H9 (cell line): ENCODE measurements at regions not wholly inside any gene's neighbourhood (a gene's known extent, or its start where the extent isn't known, plus 50 kb on each side); places are given as distances from the start of the nearest gene placed in this dataset.

Experiments used
- DNase-seq: peaks from one replicate; pipeline ENCODE4 v3.0.0-alpha.2; 2017
- H2AFZ ChIP-seq: one replicate; pipeline ENCODE4 v1.6.1; 2013; ENCODE audit warnings: mild to moderate bottlenecking, low read length, control low read depth, moderate library complexity
- H2AK5ac ChIP-seq: 2 replicates; pipeline ENCODE4 v1.6.1; 2013; ENCODE audit warnings: low read length, control low read depth, mixed read lengths; ENCODE audit not compliant: insufficient read length
- H2BK120ac ChIP-seq: one replicate; pipeline ENCODE4 v1.6.1; 2013; ENCODE audit warnings: low read depth, mild to moderate bottlenecking, low read length, control low read depth, inconsistent platforms; ENCODE audit not compliant: poor library complexity, severe bottlenecking
- H2BK12ac ChIP-seq: 2 replicates; pipeline ENCODE4 v1.6.1; 2013; ENCODE audit warnings: low read length, control low read depth, mixed read lengths, low read depth; ENCODE audit not compliant: insufficient read length
- H2BK15ac ChIP-seq: 2 replicates; pipeline ENCODE4 v1.6.1; 2013; ENCODE audit warnings: low read depth, low read length, control low read depth
- H2BK20ac ChIP-seq: one replicate; pipeline ENCODE4 v1.6.1; 2013; ENCODE audit warnings: low read depth, mild to moderate bottlenecking, low read length, control low read depth, inconsistent platforms; ENCODE audit not compliant: poor library complexity, severe bottlenecking
- H2BK5ac ChIP-seq: 2 replicates; pipeline ENCODE4 v1.6.1; 2013; ENCODE audit warnings: low read length, control low read depth, mixed read lengths; ENCODE audit not compliant: insufficient read length
- H3K14ac ChIP-seq: 2 replicates; pipeline ENCODE4 v1.6.1; 2013; ENCODE audit warnings: low read length, control low read depth; ENCODE audit not compliant: insufficient read depth
- H3K18ac ChIP-seq: 2 replicates; pipeline ENCODE4 v1.6.1; 2013; ENCODE audit warnings: low read depth, mild to moderate bottlenecking, mixed read lengths, low read length, control low read depth; ENCODE audit not compliant: insufficient read length
- H3K23ac ChIP-seq: 2 replicates; pipeline ENCODE4 v1.6.1; 2013; ENCODE audit warnings: low read length, control low read depth, mixed read lengths, low read depth; ENCODE audit not compliant: insufficient read length
- H3K23me2 ChIP-seq: 2 replicates; pipeline ENCODE4 v1.6.1; 2013; ENCODE audit warnings: low read depth, mild to moderate bottlenecking, mixed read lengths, low read length, control low read depth; ENCODE audit not compliant: insufficient read length, poor library complexity, severe bottlenecking
- H3K27ac ChIP-seq: 2 replicates; pipeline ENCODE4 v1.5.1; 2013; ENCODE audit warnings: low read length, control low read depth, mixed read lengths, low read depth; ENCODE audit not compliant: insufficient read length
- H3K27me3 ChIP-seq: 2 replicates; pipeline ENCODE4 v1.6.1; 2013; ENCODE audit warnings: low read length, control low read depth, inconsistent platforms; ENCODE audit not compliant: insufficient read depth
- H3K4ac ChIP-seq: 2 replicates; pipeline ENCODE4 v1.6.1; 2013; ENCODE audit warnings: low read depth, mild to moderate bottlenecking, control low read depth, inconsistent platforms, low read length, moderate library complexity
- H3K4me1 ChIP-seq: 2 replicates; pipeline ENCODE4 v1.6.1; 2013; ENCODE audit warnings: low read length, control low read depth, inconsistent platforms; ENCODE audit not compliant: insufficient read depth
- H3K4me2 ChIP-seq: 2 replicates; pipeline ENCODE4 v1.6.1; 2013; ENCODE audit warnings: low read length, control low read depth, mixed read lengths; ENCODE audit not compliant: insufficient read length, insufficient read depth
- H3K56ac ChIP-seq: 2 replicates; pipeline ENCODE4 v1.6.1; 2013; ENCODE audit warnings: low read depth, mild to moderate bottlenecking, mixed read lengths, low read length, control low read depth; ENCODE audit not compliant: insufficient read length
- H3K79me1 ChIP-seq: 2 replicates; pipeline ENCODE4 v1.6.1; 2013; ENCODE audit warnings: low read depth, mild to moderate bottlenecking, moderate library complexity, low read length, control low read depth, inconsistent platforms; ENCODE audit not compliant: insufficient read depth, poor library complexity, severe bottlenecking
- H3K79me2 ChIP-seq: 2 replicates; pipeline ENCODE4 v1.6.1; 2013; ENCODE audit warnings: low read length, control low read depth, inconsistent platforms; ENCODE audit not compliant: insufficient read depth
- H3K9ac ChIP-seq: 2 replicates; pipeline ENCODE4 v1.6.1; 2013; ENCODE audit warnings: low read length, control low read depth, mixed read lengths; ENCODE audit not compliant: insufficient read length; ENCODE audit errors: extremely low read depth
- H3K9me3 ChIP-seq: one replicate; pipeline ENCODE4 v1.6.1; 2013; ENCODE audit warnings: low read depth, low read length, inconsistent platforms; ENCODE audit not compliant: control insufficient read depth
- H3T11ph ChIP-seq: one replicate; pipeline ENCODE4 v1.6.1; 2013; ENCODE audit warnings: mild to moderate bottlenecking, low read length, control low read depth, inconsistent platforms
- H4K20me1 ChIP-seq: one replicate; pipeline ENCODE4 v1.6.1; 2013; ENCODE audit not compliant: control insufficient read depth, insufficient read length, insufficient read depth
- H4K5ac ChIP-seq: 2 replicates; pipeline ENCODE4 v1.6.1; 2013; ENCODE audit warnings: low read depth, mild to moderate bottlenecking, mixed read lengths, low read length, control low read depth; ENCODE audit not compliant: insufficient read length
- H4K8ac ChIP-seq: replicated peaks from 2 replicates; pipeline ENCODE4 v1.6.1; 2013; ENCODE audit warnings: low read length, control low read depth, mixed read lengths, low read depth; ENCODE audit not compliant: insufficient read length
- H4K91ac ChIP-seq: 2 replicates; pipeline ENCODE4 v1.6.1; 2013; ENCODE audit warnings: low read depth, mild to moderate bottlenecking, moderate library complexity, mixed read lengths, low read length, control low read depth; ENCODE audit not compliant: insufficient read length
- H3K27ac Mint-ChIP-seq, 3 experiments: 2 replicates in 2 of 3; 3 replicates in 1 of 3; pipeline ENCODE4 v1.8.0; 2020 to 2021; ENCODE audit warnings: mixed read lengths in 3 of 3, mild to moderate bottlenecking in 1 of 3, moderate library complexity in 1 of 3
- H3K27me3 Mint-ChIP-seq: 2 replicates; pipeline ENCODE4 v1.8.0; 2021; ENCODE audit warnings: low read depth, mild to moderate bottlenecking, moderate library complexity, mixed read lengths
- H3K36me3 Mint-ChIP-seq, 3 experiments: 2 replicates in 2 of 3; 3 replicates in 1 of 3; pipeline ENCODE4 v1.8.0; 2020 to 2021; ENCODE audit warnings: low read depth in 3 of 3, mixed read lengths in 3 of 3; ENCODE audit not compliant: insufficient read depth in 1 of 3
- H3K4me1 Mint-ChIP-seq, 2 experiments: 2 replicates each; pipeline ENCODE4 v1.8.0; 2020; ENCODE audit warnings: mixed read lengths in 2 of 2
- H3K4me3 Mint-ChIP-seq, 2 experiments: 2 replicates in 1 of 2; 3 replicates in 1 of 2; pipeline ENCODE4 v1.8.0; 2020 to 2021; ENCODE audit warnings: mild to moderate bottlenecking in 2 of 2, mixed read lengths in 2 of 2, moderate library complexity in 1 of 2
- H3K9me3 Mint-ChIP-seq, 2 experiments: 2 replicates in 1 of 2; 3 replicates in 1 of 2; pipeline ENCODE4 v1.8.0; 2020; ENCODE audit warnings: mild to moderate bottlenecking in 2 of 2, mixed read lengths in 2 of 2, moderate library complexity in 1 of 2
- WGBS: extraction: QIAGEN DNeasy Blood & Tissue Kit; methylation state at CpG from one replicate; pipeline ENCODE4 v1.1.7; 2013; ENCODE audit warnings: missing lambda C conversion rate, low lambda C conversion rate, mixed read lengths; ENCODE audit not compliant: insufficient read length; ENCODE audit errors: extremely low coverage; 5-methylcytosine and 5-hydroxymethylcytosine counted together
- TF ChIP-seq, protein P1 (sequence below): fragments of 200-600 bp; sonication (generic); conservative IDR thresholded peaks from 3 replicates; pipeline ENCODE4 v1.8.0; 2021; ENCODE audit warnings: antibody characterized with exemption, mild to moderate bottlenecking

DNA sequence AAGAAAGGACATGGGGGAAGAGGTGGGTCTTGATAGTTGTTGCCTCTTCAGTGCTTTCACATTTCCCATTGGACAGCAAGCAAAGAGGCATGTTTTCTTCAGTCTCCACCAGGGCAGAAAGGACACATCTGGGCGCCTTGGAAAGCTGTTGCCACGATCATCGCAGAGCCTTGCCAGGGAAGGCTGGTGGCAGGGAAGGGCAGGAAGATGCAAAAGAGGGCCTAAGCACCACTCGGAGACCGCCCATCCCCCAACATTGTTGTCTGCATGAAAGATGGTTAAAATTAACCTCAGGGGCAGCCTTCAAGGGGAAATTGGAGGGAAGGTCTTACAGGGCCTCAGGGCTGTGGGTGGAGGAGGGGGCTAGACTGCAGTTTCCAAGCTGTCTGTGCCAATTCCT, 114.2 kb downstream of the SOX9 start:
- Histone ChIP-seq H3K9me3 (no peaks in the 10 kb centered on the region), H2AK5ac (no peak overlapping the region)

More for the DNA sequence above, 114.2 kb downstream of the SOX9 start:
- Histone ChIP-seq H3T11ph (no peak overlapping the region), H3K4ac (no peak overlapping the region), H4K5ac (no peak overlapping the region), H3K56ac (no peak overlapping the region), H3K18ac (no peak overlapping the region), H3K23me2 (no peaks in the 10 kb centered on the region), H3K27ac (no peak overlapping the region), H3K14ac (no peak overlapping the region), H2BK20ac (no peak overlapping the region), H3K4me2 (no peak overlapping the region), H2BK5ac (no peak overlapping the region), H2BK120ac (no peak overlapping the region), H3K79me1 (no peaks in the 10 kb centered on the region), H3K23ac (no peak overlapping the region), H2AFZ (no peak overlapping the region), H2BK15ac (no peak overlapping the region), H3K27me3 (no peaks in the 10 kb centered on the region), H2BK12ac (no peak overlapping the region), H4K91ac (no peak overlapping the region), H4K20me1 (no peaks in the 10 kb centered on the region), H3K79me2 (no peaks in the 10 kb centered on the region), H4K8ac (no peak overlapping the region), H3K4me1 (peaks cover 6% of the 10 kb centered on the region; the same call in 1 of the 2 replicates), H3K9ac (no peak overlapping the region)
- Mint-ChIP-seq H3K27ac (no peak overlapping the region), H3K9me3 (no peaks in the 10 kb centered on the region), H3K4me1 (peaks cover 17 to 36% of the 10 kb centered on the region in 2 experiments), H3K36me3 (peaks cover 0 to 3% (median 0%) of the 10 kb centered on the region in 3 experiments; a peak in 1 of 7 replicates), H3K4me3 (no peak overlapping the region), H3K27me3 (peaks cover 19% of the 10 kb centered on the region)
- WGBS = no CpG with 5 or more reads among the region's 5 CpGs
- TF ChIP-seq, protein P1, sequence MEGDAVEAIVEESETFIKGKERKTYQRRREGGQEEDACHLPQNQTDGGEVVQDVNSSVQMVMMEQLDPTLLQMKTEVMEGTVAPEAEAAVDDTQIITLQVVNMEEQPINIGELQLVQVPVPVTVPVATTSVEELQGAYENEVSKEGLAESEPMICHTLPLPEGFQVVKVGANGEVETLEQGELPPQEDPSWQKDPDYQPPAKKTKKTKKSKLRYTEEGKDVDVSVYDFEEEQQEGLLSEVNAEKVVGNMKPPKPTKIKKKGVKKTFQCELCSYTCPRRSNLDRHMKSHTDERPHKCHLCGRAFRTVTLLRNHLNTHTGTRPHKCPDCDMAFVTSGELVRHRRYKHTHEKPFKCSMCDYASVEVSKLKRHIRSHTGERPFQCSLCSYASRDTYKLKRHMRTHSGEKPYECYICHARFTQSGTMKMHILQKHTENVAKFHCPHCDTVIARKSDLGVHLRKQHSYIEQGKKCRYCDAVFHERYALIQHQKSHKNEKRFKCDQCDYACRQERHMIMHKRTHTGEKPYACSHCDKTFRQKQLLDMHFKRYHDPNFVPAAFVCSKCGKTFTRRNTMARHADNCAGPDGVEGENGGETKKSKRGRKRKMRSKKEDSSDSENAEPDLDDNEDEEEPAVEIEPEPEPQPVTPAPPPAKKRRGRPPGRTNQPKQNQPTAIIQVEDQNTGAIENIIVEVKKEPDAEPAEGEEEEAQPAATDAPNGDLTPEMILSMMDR = no peak
- DNase-seq = no peak
